ENCODE measurements at regions not wholly inside any gene's neighbourhood (a gene's known extent, or its start where the extent isn't known, plus 50 kb on each side); places are given as distances from the start of the nearest gene placed in this dataset.
"Not testable (repeated sequence)": the region's sequence is repeated elsewhere in the genome, so short reads cannot be mapped to it uniquely, and the experiment has no call there.

- not testable (repeated sequence) for DNase-seq; H3K9ac ChIP-seq (ENCODE audit: low read length); H4K20me1 ChIP-seq (ENCODE audit: insufficient read depth, low read length); H2AFZ ChIP-seq (ENCODE audit: low read length); H3K4me3 ChIP-seq (ENCODE audit: low read length); H3K4me2 ChIP-seq (ENCODE audit: low read depth, low read length); H3K27me3 ChIP-seq (replicated peaks; ENCODE audit: insufficient read depth, low read length); H3K27ac ChIP-seq (ENCODE audit: low read length); H3K9me2 ChIP-seq (replicated peaks; ENCODE audit: insufficient read depth, low read length); H3K4me1 ChIP-seq (ENCODE audit: low read length); H3K9me3 ChIP-seq (replicated peaks; ENCODE audit: insufficient read depth, low read length); H3F3A ChIP-seq (ENCODE audit: insufficient read depth, low read length); H3K36me3 ChIP-seq (replicated peaks; ENCODE audit: insufficient read depth, low read length); H3K79me2 ChIP-seq (ENCODE audit: low read length)
Observed at GRCh38 chr2:113330060-113330767, 51.5 kb upstream of the PAX8 start.

- H3K9me2 ChIP-seq (replicated peaks; ENCODE audit: insufficient read depth, low read length); H3K9ac ChIP-seq (ENCODE audit: low read length); H3K4me2 ChIP-seq (ENCODE audit: low read depth, low read length); H3K4me3 ChIP-seq (ENCODE audit: low read length); H3K9me3 ChIP-seq (replicated peaks; ENCODE audit: insufficient read depth, low read length); H3K27me3 ChIP-seq (replicated peaks; ENCODE audit: insufficient read depth, low read length); H3K79me2 ChIP-seq (ENCODE audit: low read length); H3F3A ChIP-seq (ENCODE audit: insufficient read depth, low read length); H4K20me1 ChIP-seq (ENCODE audit: insufficient read depth, low read length); H3K27ac ChIP-seq (ENCODE audit: low read length); H2AFZ ChIP-seq (ENCODE audit: low read length); DNase-seq; H3K4me1 ChIP-seq (ENCODE audit: low read length); H3K36me3 ChIP-seq (replicated peaks; ENCODE audit: insufficient read depth, low read length): not testable (repeated sequence)
Observed at GRCh38 chr2:113328973-113329372, 50.3 kb upstream of the PAX8 start.

- not testable (repeated sequence) for H3K27me3 ChIP-seq (replicated peaks; ENCODE audit: insufficient read depth, low read length); H2AFZ ChIP-seq (ENCODE audit: low read length); H3F3A ChIP-seq (ENCODE audit: insufficient read depth, low read length); H4K20me1 ChIP-seq (ENCODE audit: insufficient read depth, low read length); H3K4me1 ChIP-seq (ENCODE audit: low read length); H3K4me2 ChIP-seq (ENCODE audit: low read depth, low read length); H3K9me3 ChIP-seq (replicated peaks; ENCODE audit: insufficient read depth, low read length); H3K79me2 ChIP-seq (ENCODE audit: low read length); H3K9me2 ChIP-seq (replicated peaks; ENCODE audit: insufficient read depth, low read length); H3K36me3 ChIP-seq (replicated peaks; ENCODE audit: insufficient read depth, low read length); H3K27ac ChIP-seq (ENCODE audit: low read length); H3K4me3 ChIP-seq (ENCODE audit: low read length); H3K9ac ChIP-seq (ENCODE audit: low read length); DNase-seq
Observed at GRCh38 chr2:113328572-113328971, 49.9 kb upstream of the PAX8 start.

Measured in MM.1S (cell line).